ENCODE measurements at regions not wholly inside any gene's neighbourhood (a gene's known extent, or its start where the extent isn't known, plus 50 kb on each side); places are given as distances from the start of the nearest gene placed in this dataset.

DNA sequence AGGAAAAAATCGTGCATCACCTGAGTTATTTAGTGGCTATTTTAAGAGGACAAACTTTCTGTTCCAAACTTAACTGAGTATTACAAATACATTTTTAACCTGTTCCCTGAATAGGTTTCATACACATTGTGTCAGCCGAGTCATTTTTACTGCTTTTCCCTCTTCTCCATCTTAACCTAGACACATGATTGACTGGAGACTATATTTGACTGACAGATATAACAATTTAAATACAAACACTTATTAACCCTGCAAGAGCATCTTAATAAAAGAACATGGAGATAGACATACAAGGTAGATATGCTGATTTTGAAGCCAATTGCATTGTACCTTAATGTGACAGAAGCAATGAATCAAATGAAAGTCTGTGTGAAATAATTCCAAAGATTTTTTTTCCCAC, 810.5 kb upstream of the ARPP21 start:
- no peak for TF ChIP-seq POLR2AphosphoS5 (IDR thresholded peaks at IDR 0.05; ENCODE audit: insufficient read depth, low read depth, low read length)
- TF ChIP-seq, protein P1, sequence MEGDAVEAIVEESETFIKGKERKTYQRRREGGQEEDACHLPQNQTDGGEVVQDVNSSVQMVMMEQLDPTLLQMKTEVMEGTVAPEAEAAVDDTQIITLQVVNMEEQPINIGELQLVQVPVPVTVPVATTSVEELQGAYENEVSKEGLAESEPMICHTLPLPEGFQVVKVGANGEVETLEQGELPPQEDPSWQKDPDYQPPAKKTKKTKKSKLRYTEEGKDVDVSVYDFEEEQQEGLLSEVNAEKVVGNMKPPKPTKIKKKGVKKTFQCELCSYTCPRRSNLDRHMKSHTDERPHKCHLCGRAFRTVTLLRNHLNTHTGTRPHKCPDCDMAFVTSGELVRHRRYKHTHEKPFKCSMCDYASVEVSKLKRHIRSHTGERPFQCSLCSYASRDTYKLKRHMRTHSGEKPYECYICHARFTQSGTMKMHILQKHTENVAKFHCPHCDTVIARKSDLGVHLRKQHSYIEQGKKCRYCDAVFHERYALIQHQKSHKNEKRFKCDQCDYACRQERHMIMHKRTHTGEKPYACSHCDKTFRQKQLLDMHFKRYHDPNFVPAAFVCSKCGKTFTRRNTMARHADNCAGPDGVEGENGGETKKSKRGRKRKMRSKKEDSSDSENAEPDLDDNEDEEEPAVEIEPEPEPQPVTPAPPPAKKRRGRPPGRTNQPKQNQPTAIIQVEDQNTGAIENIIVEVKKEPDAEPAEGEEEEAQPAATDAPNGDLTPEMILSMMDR (IDR thresholded peaks at IDR 0.05; ENCODE audit: extremely low read depth in 1 of 2, insufficient read depth in 1 of 2, low read depth in 1 of 2, low read length in 2 of 2), result no peak
- TF ChIP-seq MYC (IDR thresholded peaks at IDR 0.05; ENCODE audit: low read depth, low read length), result no peak
- no peak for TF ChIP-seq POLR2A (IDR thresholded peaks at IDR 0.05; ENCODE audit: low read depth, low read length)
- no peak for TF ChIP-seq EZH2 (IDR thresholded peaks at IDR 0.05; ENCODE audit: borderline replicate concordance, low read depth, low read length, severe bottlenecking)
- TF ChIP-seq, protein P2, sequence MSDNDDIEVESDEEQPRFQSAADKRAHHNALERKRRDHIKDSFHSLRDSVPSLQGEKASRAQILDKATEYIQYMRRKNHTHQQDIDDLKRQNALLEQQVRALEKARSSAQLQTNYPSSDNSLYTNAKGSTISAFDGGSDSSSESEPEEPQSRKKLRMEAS (IDR thresholded peaks at IDR 0.05; ENCODE audit: insufficient read depth, insufficient read length), result no peak

Data from endothelial cell of umbilical vein (primary cell).